SU-DHL-6 (cell line): ENCODE measurements at regions not wholly inside any gene's neighbourhood (a gene's known extent, or its start where the extent isn't known, plus 50 kb on each side); places are given as distances from the start of the nearest gene placed in this dataset.

Source experiments
- H2AFZ ChIP-seq: fragments of 200-600 bp; sonication (generic); 2 replicates; pipeline ENCODE4 v1.6.1; 2014; ENCODE audit warnings: low read depth, mild to moderate bottlenecking, moderate library complexity, mixed read lengths, antibody characterized with exemption, low read length; ENCODE audit not compliant: severe bottlenecking
- H3F3A ChIP-seq: fragments of 200-600 bp; shearing (Covaris generic); 2 replicates; pipeline ENCODE4 v1.6.0; 2016; ENCODE audit warnings: antibody characterized with exemption, mild to moderate bottlenecking; ENCODE audit not compliant: insufficient read depth
- H3K27ac ChIP-seq: fragments of 200-600 bp; sonication (generic); 2 replicates; pipeline ENCODE4 v1.5.1; 2016; ENCODE audit warnings: low read depth, mild to moderate bottlenecking, low read length, moderate library complexity, mixed read lengths
- H3K27me3 ChIP-seq: fragments of 200-600 bp; sonication (generic), shearing (Covaris generic); 2 replicates; pipeline ENCODE4 v1.6.0; 2014; ENCODE audit warnings: mild to moderate bottlenecking, low read length
- H3K36me3 ChIP-seq: fragments of 200-600 bp; sonication (generic); 2 replicates; pipeline ENCODE4 v1.6.1; 2014; ENCODE audit warnings: mild to moderate bottlenecking, low read length, mixed read lengths
- H3K4me2 ChIP-seq: fragments of 300-600, 200-600 bp; shearing (Covaris generic), sonication (generic); 2 replicates; pipeline ENCODE4 v1.6.0; 2014; ENCODE audit warnings: low read length, low read depth, mild to moderate bottlenecking; ENCODE audit not compliant: poor library complexity, severe bottlenecking
- H3K4me3 ChIP-seq: fragments of 200-600 bp; sonication (generic); 2 replicates; pipeline ENCODE4 v1.5.1; 2014; ENCODE audit warnings: antibody characterized with exemption, low read length, mild to moderate bottlenecking, mixed read lengths; ENCODE audit not compliant: insufficient read depth, poor library complexity, severe bottlenecking
- H3K79me2 ChIP-seq: fragments of 200-600 bp; sonication (generic); 2 replicates; pipeline ENCODE4 v1.6.1; 2014; ENCODE audit warnings: mild to moderate bottlenecking, low read length, moderate library complexity; ENCODE audit not compliant: insufficient read depth
- H3K9ac ChIP-seq: fragments of 200-600 bp; sonication (generic); 2 replicates; pipeline ENCODE4 v1.7.0; 2014; ENCODE audit warnings: mild to moderate bottlenecking, low read length
- H3K9me2 ChIP-seq: fragments of 200-600 bp; sonication (generic); replicated peaks from 2 replicates; pipeline ENCODE4 v1.6.1; 2014; ENCODE audit warnings: low read length; ENCODE audit not compliant: insufficient read depth
- H3K9me3 ChIP-seq: fragments of 200-600 bp; sonication (generic); 2 replicates; pipeline ENCODE4 v1.6.1; 2014; ENCODE audit warnings: low read length, mixed read lengths; ENCODE audit not compliant: insufficient read depth
- H4K20me1 ChIP-seq: fragments of 200-600 bp; sonication (generic); 2 replicates; pipeline ENCODE4 v1.6.1; 2014; ENCODE audit warnings: low read depth, mild to moderate bottlenecking, antibody characterized with exemption, low read length, moderate library complexity, mixed read lengths
- EZH2phosphoT487 ChIP-seq: fragments of 200-600 bp; sonication (generic), shearing (Covaris generic); conservative IDR thresholded peaks from 2 replicates; pipeline ENCODE4 v1.6.1; 2018; ENCODE audit warnings: mild to moderate bottlenecking, antibody characterized with exemption, low read length, moderate library complexity, mixed read lengths
- TF ChIP-seq, protein P1 (sequence below): fragments of 200-600 bp; sonication (generic); IDR thresholded peaks from one replicate; pipeline ENCODE4 v1.5.1; 2017; ENCODE audit warnings: antibody characterized with exemption, mild to moderate bottlenecking, low read length, moderate library complexity; ENCODE audit not compliant: insufficient read depth, poor library complexity, severe bottlenecking

DNA sequence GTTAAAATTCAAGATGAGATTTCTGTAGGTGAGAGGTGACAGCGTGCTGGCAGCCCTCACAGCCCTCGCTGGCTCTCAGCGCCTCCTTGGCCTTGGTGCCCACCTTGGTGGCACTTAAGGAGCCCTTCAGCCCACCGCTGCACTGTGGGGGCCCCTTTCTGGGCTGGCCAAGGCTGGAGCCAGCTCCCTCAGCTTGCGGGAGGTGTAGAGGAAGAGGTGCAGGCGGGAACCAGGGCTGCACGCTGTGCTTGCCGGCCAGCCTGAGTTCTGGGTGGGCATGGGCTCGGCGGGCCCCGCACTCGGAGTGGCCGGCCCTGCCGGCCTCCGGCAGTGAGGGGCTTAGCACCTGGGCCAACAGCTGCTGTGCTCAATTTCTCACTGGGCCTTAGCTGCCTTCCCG lies 320.0 kb upstream of the VWC2 start:
- no peaks in the 10 kb centered on the region for H3K9me3 ChIP-seq
- H3K79me2 ChIP-seq = no peaks in the 10 kb centered on the region
- no peaks in the 10 kb centered on the region for H3K36me3 ChIP-seq
- H3K4me2 ChIP-seq = no peak overlapping the region
- H3K27ac ChIP-seq = no peak overlapping the region
- no peak overlapping the region for H3K9ac ChIP-seq
- no peaks in the 10 kb centered on the region for H4K20me1 ChIP-seq
- H3K9me2 ChIP-seq = no peaks in the 10 kb centered on the region
- no peaks in the 10 kb centered on the region for H3K27me3 ChIP-seq
- H2AFZ ChIP-seq = no peak overlapping the region
- TF ChIP-seq, protein P1, sequence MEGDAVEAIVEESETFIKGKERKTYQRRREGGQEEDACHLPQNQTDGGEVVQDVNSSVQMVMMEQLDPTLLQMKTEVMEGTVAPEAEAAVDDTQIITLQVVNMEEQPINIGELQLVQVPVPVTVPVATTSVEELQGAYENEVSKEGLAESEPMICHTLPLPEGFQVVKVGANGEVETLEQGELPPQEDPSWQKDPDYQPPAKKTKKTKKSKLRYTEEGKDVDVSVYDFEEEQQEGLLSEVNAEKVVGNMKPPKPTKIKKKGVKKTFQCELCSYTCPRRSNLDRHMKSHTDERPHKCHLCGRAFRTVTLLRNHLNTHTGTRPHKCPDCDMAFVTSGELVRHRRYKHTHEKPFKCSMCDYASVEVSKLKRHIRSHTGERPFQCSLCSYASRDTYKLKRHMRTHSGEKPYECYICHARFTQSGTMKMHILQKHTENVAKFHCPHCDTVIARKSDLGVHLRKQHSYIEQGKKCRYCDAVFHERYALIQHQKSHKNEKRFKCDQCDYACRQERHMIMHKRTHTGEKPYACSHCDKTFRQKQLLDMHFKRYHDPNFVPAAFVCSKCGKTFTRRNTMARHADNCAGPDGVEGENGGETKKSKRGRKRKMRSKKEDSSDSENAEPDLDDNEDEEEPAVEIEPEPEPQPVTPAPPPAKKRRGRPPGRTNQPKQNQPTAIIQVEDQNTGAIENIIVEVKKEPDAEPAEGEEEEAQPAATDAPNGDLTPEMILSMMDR = no peak
- no peak overlapping the region for H3K4me3 ChIP-seq
- H3F3A ChIP-seq = no peaks in the 10 kb centered on the region

GRCh38 chr7:49479441-49479840 lies 294.0 kb upstream of the VWC2 start:
- Histone ChIP-seq H3K27me3 (no peaks in the 10 kb centered on the region), H2AFZ (no peak overlapping the region)
- TF ChIP-seq EZH2phosphoT487 = no peak
- TF ChIP-seq, protein P1 = no peak

DNA sequence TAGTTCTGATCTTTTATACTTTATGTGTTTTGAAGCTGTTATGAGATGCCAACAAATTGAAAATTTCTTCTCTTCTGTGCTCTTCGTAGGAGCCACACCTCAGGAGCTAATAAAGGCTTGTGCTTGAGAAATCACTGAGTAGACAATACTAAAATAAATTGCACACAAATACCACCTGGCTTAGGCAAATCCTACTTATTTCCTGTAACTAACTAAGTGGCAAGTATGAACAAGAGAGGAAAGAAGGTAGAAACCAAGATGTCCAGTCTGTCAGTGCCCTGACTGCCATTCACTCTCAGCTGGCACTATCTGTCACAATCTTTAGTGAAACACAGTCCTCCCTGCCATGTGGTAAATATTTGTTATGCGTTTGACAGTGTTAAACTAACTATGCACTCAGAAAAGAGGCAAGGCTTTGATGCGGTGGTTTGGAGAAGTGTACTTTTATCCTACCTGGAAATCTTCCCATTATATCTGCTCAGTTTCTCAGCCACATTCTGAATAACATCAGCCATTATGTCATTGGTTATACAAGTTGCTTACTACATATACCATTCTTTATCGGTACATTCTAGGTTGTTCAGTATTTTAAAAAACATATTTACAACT lies 293.4 kb upstream of the VWC2 start:
- no peaks in the 10 kb centered on the region for H3K9me2 ChIP-seq
- no peak overlapping the region for H3K9ac ChIP-seq
- H3K27ac ChIP-seq = no peak overlapping the region
- TF ChIP-seq, protein P1 = no peak
- TF ChIP-seq EZH2phosphoT487 = no peak
- no peaks in the 10 kb centered on the region for H3K79me2 ChIP-seq
- no peaks in the 10 kb centered on the region for H3K9me3 ChIP-seq
- H3F3A ChIP-seq = no peaks in the 10 kb centered on the region
- H3K4me2 ChIP-seq = no peak overlapping the region
- H3K4me3 ChIP-seq = no peak overlapping the region
- no peaks in the 10 kb centered on the region for H3K36me3 ChIP-seq
- H3K27me3 ChIP-seq = no peaks in the 10 kb centered on the region
- H2AFZ ChIP-seq = no peak overlapping the region
- no peaks in the 10 kb centered on the region for H4K20me1 ChIP-seq

More at GRCh38 chr7:49479441-49479840, 294.0 kb upstream of the VWC2 start:
- Histone ChIP-seq H3K9ac (no peak overlapping the region), H3K9me2 (no peaks in the 10 kb centered on the region), H3F3A (no peaks in the 10 kb centered on the region), H3K79me2 (no peaks in the 10 kb centered on the region), H3K9me3 (no peaks in the 10 kb centered on the region), H3K4me2 (no peak overlapping the region), H4K20me1 (no peaks in the 10 kb centered on the region), H3K27ac (no peak overlapping the region), H3K36me3 (no peaks in the 10 kb centered on the region), H3K4me3 (no peak overlapping the region)

DNA sequence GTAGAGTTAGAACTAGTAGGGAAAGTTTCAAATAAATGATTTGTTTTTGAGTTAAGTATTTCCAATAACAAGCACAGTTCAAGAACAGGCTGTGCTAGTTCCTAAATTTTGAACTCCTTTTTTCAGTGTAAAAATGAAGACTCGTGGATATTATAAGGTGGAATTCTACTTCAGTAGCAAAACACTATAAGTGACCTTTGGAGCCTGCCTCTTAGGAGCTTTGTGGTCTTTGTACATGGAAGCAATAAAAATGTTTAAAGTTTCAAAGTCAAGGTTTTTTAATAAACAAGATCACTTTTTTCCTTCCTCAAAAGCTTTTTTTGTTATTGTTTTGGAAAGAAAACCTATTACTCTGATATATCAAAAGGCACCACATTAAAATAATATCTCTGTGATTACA lies 292.4 kb upstream of the VWC2 start:
- Histone ChIP-seq H3K36me3 (no peaks in the 10 kb centered on the region), H3K27ac (no peak overlapping the region), H3K4me3 (no peak overlapping the region), H3K4me2 (no peak overlapping the region), H3F3A (no peaks in the 10 kb centered on the region), H3K9me3 (no peaks in the 10 kb centered on the region), H3K27me3 (no peaks in the 10 kb centered on the region), H2AFZ (no peak overlapping the region), H4K20me1 (no peaks in the 10 kb centered on the region), H3K9ac (no peak overlapping the region), H3K79me2 (no peaks in the 10 kb centered on the region), H3K9me2 (no peaks in the 10 kb centered on the region)
- TF ChIP-seq, protein P1 = no peak
- TF ChIP-seq EZH2phosphoT487 = no peak
